Neural progenitor cell (in vitro differentiated cells): ENCODE measurements at regions not wholly inside any gene's neighbourhood (a gene's known extent, or its start where the extent isn't known, plus 50 kb on each side); places are given as distances from the start of the nearest gene placed in this dataset.
"Not testable (repeated sequence)": the region's sequence is repeated elsewhere in the genome, so short reads cannot be mapped to it uniquely, and the experiment has no call there.

Experiments used
- DNase-seq: peaks from one replicate; pipeline ENCODE4 v3.0.0-alpha.2; 2016; ENCODE audit warnings: low spot score
- H2AFZ ChIP-seq: fragments of 200-600 bp; sonication (generic); replicated peaks from 2 replicates; pipeline ENCODE4 v1.6.1; 2016; ENCODE audit warnings: antibody characterized with exemption
- H3F3A ChIP-seq: fragments of 200-600 bp; sonication (generic); 2 replicates; pipeline ENCODE4 v1.6.1; 2016; ENCODE audit warnings: antibody characterized with exemption, low read depth
- H3K27ac ChIP-seq: fragments of 200-600 bp; sonication (generic); 2 replicates; pipeline ENCODE4 v1.5.1; 2016; ENCODE audit warnings: mild to moderate bottlenecking
- H3K27me3 ChIP-seq: fragments of 200-600 bp; sonication (generic); 2 replicates; pipeline ENCODE4 v1.6.1; 2016; ENCODE audit warnings: mild to moderate bottlenecking, moderate library complexity
- H3K36me3 ChIP-seq: fragments of 200-600 bp; sonication (generic); 2 replicates; pipeline ENCODE4 v1.5.1; 2016
- H3K4me1 ChIP-seq: fragments of 200-600 bp; sonication (generic); 2 replicates; pipeline ENCODE4 v1.6.1; 2016; ENCODE audit warnings: mixed run types
- H3K4me2 ChIP-seq: fragments of 200-600 bp; sonication (generic); 2 replicates; pipeline ENCODE4 v1.6.1; 2016
- H3K4me3 ChIP-seq: fragments of 200-600 bp; sonication (generic); 2 replicates; pipeline ENCODE4 v1.5.1; 2016
- H3K79me2 ChIP-seq: fragments of 200-600 bp; sonication (generic); 2 replicates; pipeline ENCODE4 v1.6.1; 2016; ENCODE audit warnings: low read depth
- H3K9ac ChIP-seq: fragments of 200-600 bp; sonication (generic); 2 replicates; pipeline ENCODE4 v1.6.1; 2016
- H3K9me3 ChIP-seq: fragments of 200-600 bp; sonication (generic); 2 replicates; pipeline ENCODE4 v1.5.1; 2016; ENCODE audit warnings: low read depth
- H4K20me1 ChIP-seq: fragments of 200-600 bp; sonication (generic); 2 replicates; pipeline ENCODE4 v1.6.1; 2016; ENCODE audit warnings: low read depth
- H3K27ac Mint-ChIP-seq: 3 replicates; pipeline ENCODE4 v1.8.0; 2021; ENCODE audit warnings: mixed read lengths
- H3K27me3 Mint-ChIP-seq: 2 replicates; pipeline ENCODE4 v1.8.0; 2022; ENCODE audit warnings: low read depth, mild to moderate bottlenecking, inconsistent platforms, moderate library complexity, mixed read lengths; ENCODE audit not compliant: insufficient read depth
- H3K36me3 Mint-ChIP-seq: 3 replicates; pipeline ENCODE4 v1.8.0; 2021; ENCODE audit warnings: mixed read lengths
- H3K4me1 Mint-ChIP-seq: 3 replicates; pipeline ENCODE4 v1.8.0; 2021; ENCODE audit warnings: mixed read lengths
- H3K4me3 Mint-ChIP-seq: 3 replicates; pipeline ENCODE4 v1.8.0; 2021; ENCODE audit warnings: mild to moderate bottlenecking, moderate library complexity, mixed read lengths
- H3K9me3 Mint-ChIP-seq: 3 replicates; pipeline ENCODE4 v1.8.0; 2020; ENCODE audit warnings: mixed read lengths
- EZH2 ChIP-seq: fragments of 200-600 bp; sonication (generic); IDR thresholded peaks from 2 replicates; pipeline ENCODE4 v1.6.1; 2017; ENCODE audit warnings: antibody characterized with exemption, mild to moderate bottlenecking, moderate library complexity
- EZH2phosphoT487 ChIP-seq: fragments of 200-600 bp; sonication (generic); IDR thresholded peaks from 2 replicates; pipeline ENCODE4 v1.6.1; 2017; ENCODE audit warnings: antibody characterized with exemption
- TF ChIP-seq, protein P1 (sequence below): fragments of 200-600 bp; sonication (generic); IDR thresholded peaks from 2 replicates; pipeline ENCODE4 v1.5.1; 2017; ENCODE audit warnings: antibody characterized with exemption, mild to moderate bottlenecking

DNA sequence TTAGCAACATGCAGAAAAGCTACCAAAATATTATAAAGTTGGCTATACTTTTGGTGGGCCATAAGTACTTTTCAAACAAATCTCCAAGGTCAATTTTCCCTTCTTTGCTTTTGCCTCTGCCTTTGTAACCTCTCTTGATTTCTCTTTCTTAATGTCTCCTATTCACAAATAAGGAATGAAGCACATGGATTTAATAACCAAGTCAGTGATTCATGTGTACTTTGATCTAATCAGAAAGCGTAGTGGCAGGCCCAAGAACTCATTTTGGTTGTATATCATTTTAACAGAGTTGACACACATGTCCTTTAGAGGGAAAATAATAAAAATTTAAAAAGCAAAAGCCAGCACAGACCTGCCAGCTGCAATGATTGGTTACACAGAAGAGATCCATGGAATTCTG, 93.7 kb downstream of the FZD1 start:
- Mint-ChIP-seq H3K4me3 (no peak overlapping the region), H3K9me3 (peaks cover 2% of the 10 kb centered on the region), H3K4me1 (peaks cover 26% of the 10 kb centered on the region), H3K36me3 (no peaks in the 10 kb centered on the region), H3K27me3 (peaks cover 6% of the 10 kb centered on the region), H3K27ac (no peak overlapping the region)
- Histone ChIP-seq H3K27me3 (peaks cover 65% of the 10 kb centered on the region), H2AFZ (no peak overlapping the region), H3K9ac (no peak overlapping the region), H3K4me3 (no peak overlapping the region), H3K36me3 (no peaks in the 10 kb centered on the region), H4K20me1 (no peaks in the 10 kb centered on the region), H3K4me1 (peaks cover 31% of the 10 kb centered on the region), H3K79me2 (no peaks in the 10 kb centered on the region), H3K27ac (no peak overlapping the region), H3K4me2 (no peak overlapping the region), H3F3A (peaks cover 31% of the 10 kb centered on the region), H3K9me3 (no peaks in the 10 kb centered on the region)
- DNase-seq = no peak
- no peak for TF ChIP-seq EZH2
- no peak for TF ChIP-seq EZH2phosphoT487
- TF ChIP-seq, protein P1, sequence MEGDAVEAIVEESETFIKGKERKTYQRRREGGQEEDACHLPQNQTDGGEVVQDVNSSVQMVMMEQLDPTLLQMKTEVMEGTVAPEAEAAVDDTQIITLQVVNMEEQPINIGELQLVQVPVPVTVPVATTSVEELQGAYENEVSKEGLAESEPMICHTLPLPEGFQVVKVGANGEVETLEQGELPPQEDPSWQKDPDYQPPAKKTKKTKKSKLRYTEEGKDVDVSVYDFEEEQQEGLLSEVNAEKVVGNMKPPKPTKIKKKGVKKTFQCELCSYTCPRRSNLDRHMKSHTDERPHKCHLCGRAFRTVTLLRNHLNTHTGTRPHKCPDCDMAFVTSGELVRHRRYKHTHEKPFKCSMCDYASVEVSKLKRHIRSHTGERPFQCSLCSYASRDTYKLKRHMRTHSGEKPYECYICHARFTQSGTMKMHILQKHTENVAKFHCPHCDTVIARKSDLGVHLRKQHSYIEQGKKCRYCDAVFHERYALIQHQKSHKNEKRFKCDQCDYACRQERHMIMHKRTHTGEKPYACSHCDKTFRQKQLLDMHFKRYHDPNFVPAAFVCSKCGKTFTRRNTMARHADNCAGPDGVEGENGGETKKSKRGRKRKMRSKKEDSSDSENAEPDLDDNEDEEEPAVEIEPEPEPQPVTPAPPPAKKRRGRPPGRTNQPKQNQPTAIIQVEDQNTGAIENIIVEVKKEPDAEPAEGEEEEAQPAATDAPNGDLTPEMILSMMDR = no peak

DNA sequence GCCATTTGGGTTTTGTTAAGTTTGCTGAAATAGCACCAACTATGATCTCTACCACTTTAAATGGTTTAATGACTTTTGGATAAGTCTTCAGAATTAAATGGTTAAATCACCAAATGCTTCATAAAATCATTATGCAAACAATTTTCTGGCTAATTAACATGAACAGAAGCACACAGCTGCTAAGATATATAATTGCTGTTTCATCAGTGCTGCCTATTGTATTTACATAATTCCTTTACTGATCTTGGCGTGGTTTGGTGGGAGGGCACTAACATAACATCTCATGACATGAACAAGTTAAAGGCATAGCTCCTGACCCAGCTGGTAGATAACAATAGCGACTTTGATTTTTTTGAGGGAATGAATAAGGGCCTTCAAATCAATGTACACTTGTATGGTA, 94.1 kb downstream of the FZD1 start:
- H3K4me1 ChIP-seq = peaks cover 28% of the 10 kb centered on the region
- Mint-ChIP-seq H3K9me3 (peaks cover 2% of the 10 kb centered on the region), H3K27me3 (peaks cover 3% of the 10 kb centered on the region), H3K36me3 (no peaks in the 10 kb centered on the region), H3K4me1 (peaks cover 23% of the 10 kb centered on the region), H3K4me3 (no peak overlapping the region), H3K27ac (no peak overlapping the region)
- TF ChIP-seq EZH2 = no peak
- no peak overlapping the region for H3K4me3 ChIP-seq
- H3K27me3 ChIP-seq = peaks cover 68% of the 10 kb centered on the region
- H3K27ac ChIP-seq = no peak overlapping the region
- DNase-seq = no peak
- no peaks in the 10 kb centered on the region for H4K20me1 ChIP-seq
- no peak overlapping the region for H3K4me2 ChIP-seq
- peaks cover 28% of the 10 kb centered on the region for H3F3A ChIP-seq
- H3K79me2 ChIP-seq = no peaks in the 10 kb centered on the region
- no peaks in the 10 kb centered on the region for H3K36me3 ChIP-seq
- H3K9me3 ChIP-seq = no peaks in the 10 kb centered on the region
- H2AFZ ChIP-seq = no peak overlapping the region
- no peak overlapping the region for H3K9ac ChIP-seq

- not testable (repeated sequence) for H3K4me2 ChIP-seq, H3F3A ChIP-seq, H3K79me2 ChIP-seq, H3K9ac ChIP-seq, H3K4me1 ChIP-seq, H3K4me1 Mint-ChIP-seq, H3K9me3 ChIP-seq, H3K27ac ChIP-seq, H3K4me3 Mint-ChIP-seq, H3K36me3 Mint-ChIP-seq, H3K27ac Mint-ChIP-seq, DNase-seq, H2AFZ ChIP-seq, H3K36me3 ChIP-seq, H3K27me3 Mint-ChIP-seq, H3K4me3 ChIP-seq, H4K20me1 ChIP-seq, H3K9me3 Mint-ChIP-seq
- H3K27me3 ChIP-seq = peaks cover 28% of the 10 kb centered on the region
Observed at GRCh38 chr7:91365097-91365496, 100.9 kb downstream of the FZD1 start.

DNA sequence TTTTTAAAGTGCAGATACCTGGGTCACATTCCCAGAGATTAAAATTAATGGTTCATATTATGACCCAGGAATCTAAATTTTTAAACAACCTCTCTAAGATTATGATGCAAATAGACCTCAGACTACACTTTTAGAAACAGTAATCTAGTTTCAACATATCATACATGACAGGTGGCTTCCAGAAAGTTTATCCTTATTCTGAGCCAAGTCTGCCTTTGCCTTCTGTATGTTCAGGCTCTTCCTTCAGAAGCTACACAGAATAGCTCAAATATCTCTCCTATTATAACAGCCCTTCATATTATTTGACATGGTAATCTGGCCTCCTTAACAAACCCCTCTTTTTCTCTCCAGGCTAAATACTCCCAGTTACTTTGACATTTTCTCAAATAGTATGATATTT, 101.9 kb downstream of the FZD1 start:
- Mint-ChIP-seq H3K27ac (no peak overlapping the region), H3K27me3 (no peaks in the 10 kb centered on the region)

More for the DNA sequence above, 101.9 kb downstream of the FZD1 start:
- no peak for DNase-seq
- H3K9ac ChIP-seq = no peak overlapping the region
- H3K4me3 ChIP-seq = no peak overlapping the region
- H2AFZ ChIP-seq = no peak overlapping the region
- H3F3A ChIP-seq = no peaks in the 10 kb centered on the region
- H3K9me3 Mint-ChIP-seq = peaks cover 2% of the 10 kb centered on the region
- no peaks in the 10 kb centered on the region for H4K20me1 ChIP-seq
- no peaks in the 10 kb centered on the region for H3K79me2 ChIP-seq
- H3K4me2 ChIP-seq = no peak overlapping the region
- H3K36me3 ChIP-seq = no peaks in the 10 kb centered on the region
- H3K27me3 ChIP-seq = peaks cover 18% of the 10 kb centered on the region
- no peaks in the 10 kb centered on the region for H3K9me3 ChIP-seq
- no peak overlapping the region for H3K4me3 Mint-ChIP-seq
- peaks cover 7% of the 10 kb centered on the region for H3K4me1 ChIP-seq
- TF ChIP-seq EZH2phosphoT487 = no peak
- TF ChIP-seq, protein P1 = no peak
- no peak for TF ChIP-seq EZH2
- H3K36me3 Mint-ChIP-seq = no peaks in the 10 kb centered on the region
- peaks cover 7% of the 10 kb centered on the region for H3K4me1 Mint-ChIP-seq
- H3K27ac ChIP-seq = no peak overlapping the region
